Stimulated activated naive CD8-positive, alpha-beta T cell treated with anti-CD3 and anti-CD28 coated beads, Interleukin-15, Interleukin-2, amounts not matched to agents 100 U/mL and 50 U/mL, for 24 hours (primary cell): ENCODE measurements at regions not wholly inside any gene's neighbourhood (a gene's known extent, or its start where the extent isn't known, plus 50 kb on each side); places are given as distances from the start of the nearest gene placed in this dataset.

Experiments
- ATAC-seq: fragments of 150-1000 bp; cut with Tn5 transposase; one replicate; pipeline ENCODE4 v1.10.0; 2021
- DNase-seq: peaks from one replicate; pipeline ENCODE4 v3.0.0; 2021

DNA sequence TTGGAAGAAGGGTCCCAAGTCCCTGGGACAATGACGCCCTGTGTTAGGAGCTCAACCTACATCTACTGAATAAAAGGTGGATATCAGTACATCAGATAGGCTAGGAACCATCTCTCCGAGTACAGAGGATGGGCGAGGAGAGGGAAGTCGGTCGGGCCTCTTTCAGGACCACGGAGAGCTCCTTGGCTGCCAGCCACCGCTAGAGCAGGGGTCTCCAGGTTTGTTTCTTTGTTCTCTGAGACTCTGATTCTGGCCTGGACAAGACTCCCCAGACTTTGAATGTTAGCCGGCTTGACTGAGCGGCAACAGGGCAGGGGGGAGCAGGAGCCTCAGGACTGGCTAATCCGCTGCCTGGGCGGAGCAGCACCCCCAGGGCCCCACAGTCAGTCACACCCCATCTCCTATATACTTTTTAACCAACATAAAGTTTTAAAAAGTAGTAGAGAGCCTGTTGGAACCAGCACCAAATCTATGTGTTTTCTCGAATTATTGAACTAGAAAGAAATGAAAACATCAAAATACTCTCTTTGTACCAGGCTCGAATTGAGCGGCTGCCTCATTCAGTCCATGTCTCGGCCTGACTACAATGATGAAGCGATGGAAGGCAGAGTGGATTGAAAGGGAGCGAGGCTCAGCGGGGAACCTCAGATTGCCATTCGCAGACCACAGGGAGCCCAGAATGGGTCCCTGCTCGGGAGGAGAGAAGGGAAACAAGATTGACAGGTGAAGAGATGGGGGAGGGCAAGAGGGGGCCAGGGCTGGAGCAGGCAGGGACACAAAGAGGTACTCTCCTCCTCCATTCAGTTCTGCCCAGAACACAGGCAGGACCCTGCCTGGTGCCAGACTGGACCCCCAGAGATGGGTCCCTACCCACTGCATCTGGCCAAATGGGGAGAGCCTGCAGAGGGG lies 131.6 kb downstream of the TPRA1 start:
- ATAC-seq (no peak), DNase-seq (peak; percentile 43)

DNA sequence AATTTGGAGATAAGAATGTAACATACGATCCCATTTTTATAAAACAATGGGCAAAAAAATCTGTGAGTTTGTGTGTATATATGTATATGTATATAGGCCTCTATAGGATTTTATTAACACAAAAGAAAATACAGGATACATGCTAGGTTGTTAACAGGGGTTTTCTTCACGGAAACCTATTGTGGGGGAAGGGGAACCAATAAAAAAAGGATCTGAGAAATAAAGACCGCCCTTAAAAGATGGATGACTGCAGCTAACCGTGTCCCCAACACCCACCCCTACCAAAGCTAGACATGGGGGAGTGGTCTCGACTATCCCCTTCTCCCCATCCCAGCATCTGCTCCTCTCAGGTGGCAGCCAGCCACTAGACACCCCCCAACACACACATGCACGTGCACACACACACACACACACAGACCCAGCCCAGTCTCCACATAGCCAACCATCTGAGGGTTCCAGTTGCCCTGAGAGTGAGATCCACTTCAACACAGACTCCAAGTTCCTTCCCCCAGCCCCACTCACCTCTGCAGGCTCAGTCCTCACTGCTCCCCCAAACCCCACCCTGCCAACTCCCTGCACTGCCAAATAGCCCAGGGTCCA lies 132.9 kb downstream of the TPRA1 start:
- ATAC-seq: no peak
- no peak for DNase-seq

DNA sequence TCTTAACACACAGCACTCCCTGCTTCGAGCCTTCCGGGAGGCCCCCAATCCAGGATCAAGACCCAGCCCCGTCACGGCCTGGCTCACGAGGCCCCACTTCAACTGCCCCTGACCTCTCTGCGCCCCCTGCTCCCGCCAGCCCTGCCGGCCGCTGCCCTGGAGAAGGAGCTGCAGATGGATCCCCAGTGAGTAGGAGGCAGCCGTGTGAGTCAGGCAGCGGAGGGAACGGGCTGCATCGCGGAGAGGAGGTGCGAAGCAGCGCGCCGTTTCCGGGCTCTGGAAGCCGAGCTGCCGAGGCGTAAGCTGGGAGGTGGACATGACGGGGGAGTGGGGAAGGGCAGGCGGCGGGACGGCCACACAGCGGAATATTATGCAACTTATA lies 133.4 kb downstream of the TPRA1 start:
- peak; percentile 43 for DNase-seq
- no peak for ATAC-seq

DNA sequence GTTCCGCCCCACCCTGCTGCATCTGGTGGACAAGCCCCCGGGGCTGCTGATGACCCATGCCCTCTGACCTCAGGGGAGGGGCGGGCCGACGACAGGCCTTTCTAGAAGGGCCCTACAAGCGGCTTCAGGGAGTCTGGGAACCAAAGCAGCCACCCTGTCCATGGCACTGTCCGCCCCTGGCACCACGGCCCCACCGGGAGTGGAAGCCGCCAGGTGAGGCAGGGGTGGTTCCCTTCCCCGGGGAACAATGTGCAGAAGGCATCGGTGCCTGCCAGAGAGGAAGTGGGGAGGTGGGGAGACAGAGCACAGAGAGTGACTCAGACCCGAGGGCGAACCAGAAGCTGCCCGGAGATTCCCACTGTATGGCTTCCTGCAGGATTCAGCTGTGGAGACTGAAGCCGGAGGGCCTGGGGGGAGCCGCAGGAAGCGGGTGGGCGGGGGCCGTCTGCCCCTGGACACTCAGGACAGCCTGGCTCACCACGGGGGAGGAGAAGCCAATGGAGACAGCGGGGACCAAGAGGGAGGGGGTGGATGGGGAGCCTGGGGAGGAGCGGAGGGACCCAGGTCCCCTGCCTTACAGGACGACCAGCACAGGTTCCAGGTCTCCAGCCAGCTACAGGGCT lies 134.0 kb downstream of the TPRA1 start:
- DNase-seq (no peak), ATAC-seq (no peak)

DNA sequence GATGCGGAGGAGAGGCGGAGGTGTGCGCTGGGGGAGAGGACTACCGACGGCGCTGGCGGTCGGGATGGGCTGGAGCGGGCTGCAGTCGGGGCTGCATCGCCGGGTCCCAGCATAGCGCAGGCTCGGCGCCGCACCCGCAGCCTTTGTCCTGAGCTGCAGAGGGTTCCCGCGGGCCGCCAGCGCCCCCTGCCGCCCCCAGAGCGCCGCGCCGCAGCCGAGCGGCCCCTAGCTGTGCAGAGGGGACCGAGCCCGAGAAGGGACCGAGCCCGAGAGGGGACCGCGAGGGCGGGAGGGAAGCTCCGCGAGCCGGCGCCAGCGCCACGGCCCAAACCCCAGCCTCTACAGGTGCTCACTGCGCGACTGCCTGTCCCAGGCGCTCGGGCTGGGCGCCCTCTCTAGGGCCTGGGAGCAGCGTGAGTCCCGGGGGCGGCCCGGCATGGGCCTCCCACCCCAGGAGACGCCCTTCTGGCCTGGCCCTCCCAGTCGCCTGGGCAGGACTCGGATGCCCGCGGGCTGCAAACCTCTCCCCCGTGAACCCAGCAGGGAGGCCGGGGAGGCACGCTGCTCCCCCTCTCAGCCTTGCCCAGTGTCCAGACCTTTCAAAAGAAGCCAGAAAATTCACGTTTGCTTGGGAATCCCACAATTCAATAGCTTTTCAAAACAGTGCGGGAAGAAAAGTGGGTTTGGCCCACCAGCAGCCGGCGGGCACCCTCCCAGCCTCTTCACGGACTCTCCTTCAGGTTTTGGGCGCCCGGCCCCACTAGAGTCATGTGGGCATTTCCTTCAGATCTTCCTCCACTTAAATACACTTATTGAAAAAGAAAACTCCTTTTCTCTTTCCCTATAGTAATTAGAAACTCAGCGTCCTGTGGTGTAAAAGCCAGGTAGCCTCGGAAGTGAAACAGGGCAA lies 134.7 kb downstream of the TPRA1 start:
- peak; percentile 78 for DNase-seq

DNA sequence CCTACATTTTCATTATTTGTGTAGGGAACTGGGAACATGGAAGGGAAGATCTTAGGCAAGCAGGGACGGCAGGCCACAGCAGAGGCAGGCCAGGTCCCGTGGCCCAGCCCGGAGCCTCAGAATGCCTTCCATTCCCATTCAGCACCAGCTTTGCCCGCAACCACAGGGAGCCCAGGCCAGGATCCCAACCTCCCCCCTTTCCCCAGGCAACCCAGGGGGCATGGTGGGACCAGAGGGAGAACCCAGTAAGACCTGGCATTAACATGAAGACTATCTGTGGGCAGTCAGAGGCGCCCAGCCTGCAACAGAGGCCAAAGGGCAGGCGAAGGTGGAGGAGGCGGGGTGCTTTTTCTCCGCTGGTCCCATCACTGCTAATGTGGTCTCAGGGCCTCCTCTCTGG lies 135.6 kb downstream of the TPRA1 start:
- DNase-seq: no peak
- ATAC-seq: no peak

More for the DNA sequence above, 134.7 kb downstream of the TPRA1 start:
- ATAC-seq: peak; percentile 88

DNA sequence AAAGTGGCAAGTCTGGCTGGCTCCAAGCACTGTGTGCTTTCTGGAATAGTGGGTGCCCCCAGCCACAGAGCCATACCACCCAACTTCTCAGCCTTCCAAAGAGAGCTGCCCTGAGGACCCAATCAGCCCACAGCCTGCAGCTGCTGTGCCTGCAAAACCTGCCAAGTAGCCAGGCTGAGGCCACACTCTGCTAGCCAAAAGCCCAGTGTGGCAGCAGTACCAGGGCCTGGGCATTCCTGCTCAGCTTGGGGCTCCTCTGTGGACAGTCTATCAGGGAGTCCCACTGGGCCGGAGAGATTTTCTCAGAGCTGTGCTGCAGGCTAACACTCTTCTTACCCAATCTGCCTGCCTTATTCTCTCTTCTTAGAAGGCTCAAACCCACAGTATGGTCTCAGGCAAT lies 136.5 kb downstream of the TPRA1 start:
- DNase-seq: no peak
- ATAC-seq: no peak

DNA sequence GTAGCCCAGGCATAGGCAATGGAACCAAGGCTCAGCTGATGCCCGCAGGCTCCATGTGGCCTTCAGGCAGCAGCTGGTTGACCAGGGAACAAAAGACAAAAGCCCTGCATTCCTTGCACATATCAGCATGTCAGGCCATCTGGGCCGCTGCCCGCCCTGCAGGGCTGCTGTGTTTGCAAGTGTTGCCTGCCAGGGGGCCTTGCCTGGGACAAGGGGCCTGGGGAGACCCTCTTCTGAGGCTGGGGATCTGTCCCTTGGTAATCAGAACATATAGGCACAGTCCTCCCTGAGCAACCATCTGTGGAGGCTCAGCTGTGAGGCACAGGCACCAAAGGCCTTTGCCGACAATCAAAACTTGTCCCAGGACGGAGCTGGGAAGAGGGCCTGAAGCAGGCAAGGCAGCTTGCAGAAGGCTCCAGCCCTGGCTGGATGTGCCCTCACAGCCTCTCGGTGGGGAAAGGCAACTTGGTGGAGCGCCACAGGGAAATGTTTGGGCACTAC lies 138.2 kb downstream of the TPRA1 start:
- no peak for ATAC-seq
- no peak for DNase-seq

DNA sequence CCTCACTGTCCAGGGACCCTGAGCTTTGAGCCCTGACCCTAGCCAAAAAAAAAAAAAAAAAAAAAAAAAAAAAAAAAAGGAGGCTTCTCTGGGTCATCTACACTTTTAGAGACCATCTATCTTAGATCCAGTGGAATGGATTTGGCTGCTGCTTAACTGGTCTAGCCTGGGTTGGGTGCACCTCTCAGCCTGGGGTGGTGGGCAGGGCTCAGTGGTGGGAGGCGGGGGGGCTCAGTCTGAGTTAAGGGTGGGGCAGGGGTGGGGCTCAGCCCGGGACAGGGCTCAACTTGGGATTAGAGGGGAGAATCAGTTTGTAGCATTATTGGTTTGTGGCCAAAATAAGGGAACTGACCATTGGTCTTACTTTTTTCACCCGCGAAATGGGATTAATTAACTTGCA lies 139.2 kb downstream of the TPRA1 start:
- ATAC-seq (no peak), DNase-seq (no peak)

DNA sequence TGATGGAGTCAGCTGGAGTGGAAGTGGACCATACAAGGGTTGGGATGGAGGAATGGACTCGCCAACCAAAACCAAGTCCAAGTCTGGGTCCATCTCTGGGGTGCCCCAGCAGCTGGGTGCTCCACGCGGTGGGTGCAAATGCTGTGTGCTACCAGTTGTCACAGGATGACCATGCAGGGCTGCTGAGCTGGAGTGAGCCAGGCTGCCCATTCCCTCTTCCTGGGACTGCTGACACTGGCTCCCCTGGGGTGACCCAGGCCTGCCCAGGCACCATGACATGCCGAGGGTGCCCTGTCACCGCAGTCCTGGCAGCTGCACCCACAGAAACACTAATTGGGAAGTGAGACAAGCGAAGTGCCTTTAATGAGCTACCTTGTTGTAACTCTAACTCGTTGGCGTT lies 140.2 kb downstream of the TPRA1 start:
- DNase-seq: no peak
- no peak for ATAC-seq

DNA sequence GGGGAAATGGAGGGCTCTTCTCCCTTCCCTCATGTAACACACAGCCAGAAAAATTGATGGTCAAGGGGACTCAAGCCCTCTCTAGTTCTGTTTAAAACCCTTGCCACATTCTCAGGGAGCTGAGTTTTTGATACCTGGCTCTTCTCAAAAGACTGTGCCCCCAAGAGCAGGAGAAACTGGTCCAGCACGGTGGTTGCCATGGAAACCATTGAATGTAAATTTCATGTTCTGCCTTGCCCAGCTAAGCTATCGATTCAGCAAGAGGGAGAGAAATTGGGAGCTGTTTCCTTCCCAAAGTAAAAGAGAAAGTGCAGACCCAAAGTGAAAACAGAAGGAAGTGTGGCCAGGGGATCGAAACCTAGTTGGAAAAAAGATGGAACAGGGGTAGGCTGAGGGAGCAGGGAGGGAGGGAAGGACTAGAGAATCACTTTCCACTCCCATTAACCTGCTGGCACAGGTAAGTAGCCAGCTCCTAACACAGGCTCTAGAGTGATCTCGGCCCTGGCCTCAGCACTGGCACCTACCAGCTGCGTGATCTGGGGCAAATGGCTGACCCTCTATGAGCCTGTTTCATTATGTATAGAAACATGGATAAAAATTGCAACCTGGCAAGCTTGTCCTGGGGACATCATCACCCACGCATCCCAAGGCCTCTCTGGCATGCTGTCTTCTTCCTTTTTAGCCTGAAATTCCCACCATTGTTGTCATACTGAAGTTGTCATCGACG lies 140.9 kb downstream of the TPRA1 start:
- ATAC-seq (no peak), DNase-seq (no peak)

DNA sequence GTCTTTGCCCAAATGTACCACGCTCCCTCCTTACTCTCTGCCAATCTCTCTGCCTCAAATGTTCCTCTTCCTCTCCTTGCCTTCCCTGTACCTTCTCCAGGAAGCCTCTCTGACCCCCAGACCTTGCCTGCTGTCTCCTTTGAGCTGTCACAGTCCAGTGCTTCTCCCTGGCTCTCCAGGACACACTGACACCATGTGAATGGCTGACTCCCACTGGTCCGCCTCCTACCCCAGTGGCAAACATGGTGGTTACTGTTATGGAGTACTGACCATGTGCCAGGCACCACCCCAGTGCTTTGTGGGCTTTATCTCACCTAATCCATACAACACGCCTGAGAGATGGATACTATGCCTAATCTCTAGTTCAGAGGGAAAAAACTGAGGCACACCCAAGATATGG lies 141.9 kb downstream of the TPRA1 start:
- DNase-seq (no peak), ATAC-seq (no peak)

DNA sequence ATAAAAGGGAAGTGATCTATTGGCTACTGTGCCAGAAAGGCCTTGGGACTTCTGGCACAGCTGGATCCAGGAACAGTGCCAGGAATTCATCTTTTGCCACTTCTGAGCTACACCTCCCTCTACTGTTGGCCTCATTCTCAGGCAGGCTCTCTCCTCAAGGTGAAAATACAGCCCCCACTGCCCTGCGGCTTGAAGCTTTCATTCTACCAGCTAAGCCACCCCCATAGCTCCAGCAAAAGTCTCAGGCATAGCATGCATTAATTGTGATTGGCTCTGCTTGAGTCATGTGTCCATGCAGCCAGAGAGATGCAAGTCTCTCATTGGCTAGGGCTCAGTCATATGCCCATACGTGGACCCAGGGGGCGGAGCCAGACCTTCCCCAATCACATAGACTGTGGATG lies 142.4 kb downstream of the TPRA1 start:
- ATAC-seq: no peak
- DNase-seq: no peak

DNA sequence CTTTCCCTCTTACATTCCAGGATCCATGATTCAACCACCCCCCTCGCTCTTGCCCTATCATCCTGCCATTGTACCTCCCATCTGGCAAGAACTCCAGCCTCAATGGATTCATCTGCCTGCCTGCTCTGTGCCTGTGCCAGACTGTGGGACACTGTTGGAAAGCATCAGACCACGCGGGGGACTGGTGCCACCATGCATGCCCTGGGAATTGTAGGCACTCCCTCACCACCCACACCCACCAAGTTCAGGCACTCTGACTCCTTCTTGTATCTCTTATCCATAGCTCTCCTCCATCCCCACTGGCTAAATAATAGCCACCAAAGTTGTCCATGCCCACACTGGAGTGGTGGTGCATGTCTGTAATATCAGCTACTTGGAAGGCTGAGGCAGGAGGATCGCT lies 143.8 kb downstream of the TPRA1 start:
- ATAC-seq (no peak), DNase-seq (no peak)

DNA sequence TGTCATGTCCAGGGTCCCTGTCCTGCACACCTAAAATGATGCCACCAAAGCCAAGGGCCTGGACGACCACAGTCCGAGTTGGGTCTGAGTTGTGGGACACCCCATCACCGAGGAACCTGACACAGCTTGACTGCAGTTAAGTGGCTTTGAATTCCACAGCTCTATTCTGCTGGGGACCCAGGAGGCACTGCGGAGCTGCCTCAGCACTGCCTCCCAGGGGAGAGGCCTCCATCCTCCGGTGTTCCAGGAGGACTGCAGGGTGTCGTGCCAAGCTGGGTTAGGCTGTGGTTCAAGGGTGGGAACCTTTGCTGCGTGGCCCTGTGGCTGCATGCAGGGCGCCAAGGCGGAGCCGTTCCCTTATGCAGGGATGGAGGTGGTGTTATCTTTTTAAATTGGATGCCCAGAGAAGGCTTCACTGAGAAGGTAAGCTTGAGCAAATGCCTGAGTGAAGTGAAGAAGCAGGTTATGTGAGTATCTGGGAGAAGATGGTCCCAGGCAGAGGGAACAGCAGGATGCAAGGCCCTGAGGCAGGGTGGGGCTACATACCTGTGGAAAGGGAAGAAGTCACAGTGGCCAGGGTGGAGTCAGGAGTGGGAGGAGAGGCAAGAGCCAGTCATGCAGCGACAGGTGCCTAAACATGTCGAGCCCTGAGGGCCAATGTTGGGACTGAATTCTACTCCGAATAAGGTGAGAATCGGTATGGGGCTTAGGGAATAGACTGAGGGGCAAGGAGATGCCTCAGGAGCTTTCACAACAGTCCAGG lies 144.8 kb downstream of the TPRA1 start:
- no peak for ATAC-seq

DNA sequence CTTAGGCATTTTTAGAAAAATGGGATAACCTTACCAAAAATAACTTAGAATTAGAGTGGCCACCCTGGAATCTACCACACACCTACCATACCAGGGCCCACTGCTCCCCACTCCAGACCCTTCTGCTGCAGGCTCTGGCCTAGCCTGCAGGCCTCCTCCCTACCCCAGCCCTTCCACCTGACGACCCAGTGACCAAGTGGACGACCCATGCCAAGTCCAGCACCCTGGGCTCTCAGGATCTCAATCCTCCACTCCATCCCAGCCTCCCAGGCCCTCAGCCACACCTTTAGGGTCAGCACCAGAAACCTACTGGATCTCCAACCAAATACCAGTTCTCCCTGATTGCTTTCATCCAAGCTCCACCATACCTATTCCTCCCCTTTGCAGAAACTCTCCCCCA lies 145.8 kb downstream of the TPRA1 start:
- no peak for ATAC-seq
- no peak for DNase-seq

More for the DNA sequence above, 144.8 kb downstream of the TPRA1 start:
- DNase-seq: no peak

DNA sequence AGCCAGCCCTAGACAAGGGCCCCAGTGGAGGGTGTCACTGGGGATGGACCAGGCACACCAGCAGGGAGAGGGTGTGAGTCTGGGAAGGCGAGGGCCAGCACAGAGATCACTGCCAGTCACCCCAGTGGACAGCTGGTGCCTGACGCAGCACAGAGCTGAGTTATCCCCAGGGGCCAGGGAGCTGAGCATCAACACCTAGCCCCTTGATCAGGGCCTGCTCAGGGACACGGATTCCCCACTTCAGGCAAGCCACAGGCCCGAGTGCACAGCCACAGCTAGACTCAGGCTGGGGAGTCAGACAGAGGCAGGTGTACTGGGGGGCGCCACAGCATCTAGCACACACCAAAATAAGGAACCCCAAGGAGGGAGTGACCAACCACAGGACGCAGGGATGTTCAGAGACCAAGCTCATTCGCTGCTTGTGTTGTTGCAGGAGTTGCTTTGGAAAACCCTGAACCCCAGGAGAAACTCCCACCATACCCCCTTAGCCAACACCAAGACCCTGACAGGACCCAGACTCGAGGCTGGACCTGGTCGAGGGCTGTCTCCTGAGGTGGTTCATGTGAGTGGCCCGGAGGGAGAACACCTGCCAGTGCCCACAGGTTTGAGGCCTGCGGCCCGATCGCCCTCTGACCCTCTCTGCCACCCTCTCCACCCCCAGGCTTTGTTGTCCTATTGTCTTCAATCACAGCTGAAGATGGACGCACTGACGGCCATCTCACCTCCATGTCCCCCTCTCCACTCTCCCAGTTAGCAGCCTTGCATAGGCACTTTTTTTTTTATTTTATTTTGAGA lies 146.8 kb downstream of the TPRA1 start:
- no peak for ATAC-seq

DNA sequence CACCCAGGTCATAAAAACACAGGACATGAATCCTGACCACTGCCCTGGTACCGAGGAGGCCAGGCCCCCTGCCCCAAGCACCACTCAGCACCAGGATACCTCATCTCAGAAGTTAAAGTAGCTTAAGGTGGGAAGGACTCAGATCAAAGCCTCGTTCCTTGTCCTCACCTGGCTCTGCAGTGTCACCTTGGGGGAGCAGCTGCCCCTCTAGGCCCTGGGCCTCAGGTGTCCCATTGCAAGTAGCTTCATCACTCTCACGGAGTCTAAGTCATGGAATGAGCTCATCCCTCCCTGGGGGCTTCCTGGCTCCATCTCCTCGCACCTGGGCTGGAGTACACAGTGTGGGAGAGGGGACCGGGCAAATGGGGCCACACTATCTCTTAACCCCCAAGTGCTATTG lies 148.0 kb downstream of the TPRA1 start:
- no peak for DNase-seq
- no peak for ATAC-seq

More for the DNA sequence above, 146.8 kb downstream of the TPRA1 start:
- no peak for DNase-seq

DNA sequence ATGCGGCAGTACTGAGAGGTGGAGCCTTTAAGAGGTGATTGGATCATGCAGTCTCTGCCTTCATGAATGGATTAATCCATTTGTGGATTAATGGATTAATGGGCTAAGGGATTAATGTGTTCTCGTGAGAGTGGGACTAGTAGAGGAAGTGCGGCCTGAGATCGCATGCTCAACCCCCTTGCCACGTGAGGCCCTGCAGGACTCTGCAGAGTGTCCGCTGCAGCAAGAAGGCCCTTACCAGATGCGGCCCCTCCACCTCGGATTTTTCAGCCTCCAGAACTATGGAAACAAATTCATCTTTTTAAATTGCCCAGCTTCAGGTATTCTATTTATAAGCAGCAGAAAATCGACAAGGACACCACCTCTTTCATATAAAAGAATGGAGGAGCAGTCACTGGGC lies 148.8 kb downstream of the TPRA1 start:
- ATAC-seq (no peak), DNase-seq (no peak)

DNA sequence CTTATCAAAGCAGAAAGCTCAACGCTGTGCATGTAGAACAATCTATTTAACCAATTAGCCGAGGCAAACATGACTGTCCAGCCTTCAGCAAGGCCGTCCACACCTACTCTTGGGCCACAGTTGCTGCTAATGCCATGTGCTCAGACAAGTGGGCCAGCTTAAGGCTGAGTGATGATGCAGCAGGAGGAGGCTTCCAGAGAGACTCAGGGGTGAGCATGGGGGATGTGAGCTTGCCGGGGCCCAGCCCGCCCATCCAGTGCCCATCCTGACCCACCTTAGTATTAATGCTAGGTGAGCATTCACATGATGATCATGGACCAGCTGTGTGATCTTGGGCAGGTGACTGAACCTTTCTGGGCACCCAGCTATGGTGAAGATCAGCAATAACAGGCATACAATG lies 150.1 kb downstream of the TPRA1 start:
- DNase-seq (no peak), ATAC-seq (no peak)
